GM12892 (cell line): ENCODE measurements at regions not wholly inside any gene's neighbourhood (a gene's known extent, or its start where the extent isn't known, plus 50 kb on each side); places are given as distances from the start of the nearest gene placed in this dataset.

ENCODE experiments used
- POLR2A ChIP-seq: IDR thresholded peaks from 2 replicates; pipeline ENCODE4 v1.6.1; 2011; ENCODE audit warnings: low read depth, low read length, control low read depth
- POLR2AphosphoS5 ChIP-seq: IDR thresholded peaks from 2 replicates; pipeline ENCODE4 v1.6.1; 2011; ENCODE audit warnings: low read depth, low read length, control low read depth

- TF ChIP-seq POLR2AphosphoS5 (no peak), POLR2A (no peak)
Observed at GRCh38 chr16:64132759-64133361, 989.0 kb downstream of the CDH11 start.
